ENCODE measurements at regions not wholly inside any gene's neighbourhood (a gene's known extent, or its start where the extent isn't known, plus 50 kb on each side); places are given as distances from the start of the nearest gene placed in this dataset.
A peak's percentile ranks its signal among the peaks of the same experiment; 100 is the strongest.
"Not testable (repeated sequence)": the region's sequence is repeated elsewhere in the genome, so short reads cannot be mapped to it uniquely, and the experiment has no call there.

- H3K4me1 ChIP-seq (ENCODE audit: control insufficient read depth, insufficient read depth, low read length), result peaks cover 5% of the 10 kb centered on the region
- no peak for DNase-seq (ENCODE audit: low read depth)
Measured at GRCh38 chr9:110008663-110009062, 199.3 kb downstream of the C9orf152 start.

GRCh38 chr9:110011628-110012320 lies 196.2 kb downstream of the C9orf152 start:
- Histone ChIP-seq H3K36me3 (ENCODE audit: control insufficient read depth, insufficient read depth, low read length, severe bottlenecking) (peaks cover 13% of the 10 kb centered on the region), H3K4me1 (ENCODE audit: control insufficient read depth, insufficient read depth, low read length) (peaks cover 14% of the 10 kb centered on the region), H3K4me3 (ENCODE audit: low read length) (no peak overlapping the region), H3K9me3 (ENCODE audit: control insufficient read depth, low read length) (no peaks in the 10 kb centered on the region), H3K9ac (ENCODE audit: low read length) (no peak overlapping the region), H3K27me3 (replicated peaks; ENCODE audit: control insufficient read depth, insufficient read depth, low read length) (no peaks in the 10 kb centered on the region)
- no peak for DNase-seq (ENCODE audit: low read depth)

More at GRCh38 chr9:110008663-110009062, 199.3 kb downstream of the C9orf152 start:
- no peaks in the 10 kb centered on the region for H3K36me3 ChIP-seq (ENCODE audit: control insufficient read depth, insufficient read depth, low read length, severe bottlenecking)
- H3K4me3 ChIP-seq (ENCODE audit: low read length), result no peak overlapping the region
- H3K9ac ChIP-seq (ENCODE audit: low read length), result no peak overlapping the region
- H3K9me3 ChIP-seq (ENCODE audit: control insufficient read depth, low read length), result no peaks in the 10 kb centered on the region
- no peaks in the 10 kb centered on the region for H3K27me3 ChIP-seq (replicated peaks; ENCODE audit: control insufficient read depth, insufficient read depth, low read length)

- DNase-seq (ENCODE audit: low read depth), result no peak
- peaks cover 24% of the 10 kb centered on the region for H3K36me3 ChIP-seq (ENCODE audit: control insufficient read depth, insufficient read depth, low read length, severe bottlenecking)
- peaks cover 14% of the 10 kb centered on the region for H3K4me1 ChIP-seq (ENCODE audit: control insufficient read depth, insufficient read depth, low read length)
- H3K4me3 ChIP-seq (ENCODE audit: low read length), result no peak overlapping the region
- H3K9me3 ChIP-seq (ENCODE audit: control insufficient read depth, low read length), result no peaks in the 10 kb centered on the region
- no peaks in the 10 kb centered on the region for H3K27me3 ChIP-seq (replicated peaks; ENCODE audit: control insufficient read depth, insufficient read depth, low read length)
- H3K9ac ChIP-seq (ENCODE audit: low read length), result no peak overlapping the region
Measured at GRCh38 chr9:110013064-110013463, 194.9 kb downstream of the C9orf152 start.

- Histone ChIP-seq H3K4me3 (ENCODE audit: low read length) (no peak overlapping the region), H3K9me3 (ENCODE audit: control insufficient read depth, low read length) (no peaks in the 10 kb centered on the region), H3K9ac (ENCODE audit: low read length) (no peak overlapping the region), H3K4me1 (ENCODE audit: control insufficient read depth, insufficient read depth, low read length) (peaks cover 14% of the 10 kb centered on the region), H3K27me3 (replicated peaks; ENCODE audit: control insufficient read depth, insufficient read depth, low read length) (no peaks in the 10 kb centered on the region), H3K36me3 (ENCODE audit: control insufficient read depth, insufficient read depth, low read length, severe bottlenecking) (peaks cover 36% of the 10 kb centered on the region)
- DNase-seq (ENCODE audit: low read depth), result peak; percentile 15
Measured at GRCh38 chr9:110015759-110016158, 192.2 kb downstream of the C9orf152 start.

GRCh38 chr9:110016340-110016739 lies 191.6 kb downstream of the C9orf152 start:
- Histone ChIP-seq H3K9me3 (ENCODE audit: control insufficient read depth, low read length) (no peaks in the 10 kb centered on the region), H3K9ac (ENCODE audit: low read length) (no peak overlapping the region), H3K4me1 (ENCODE audit: control insufficient read depth, insufficient read depth, low read length) (peaks cover 14% of the 10 kb centered on the region), H3K27me3 (replicated peaks; ENCODE audit: control insufficient read depth, insufficient read depth, low read length) (no peaks in the 10 kb centered on the region), H3K4me3 (ENCODE audit: low read length) (no peak overlapping the region), H3K36me3 (ENCODE audit: control insufficient read depth, insufficient read depth, low read length, severe bottlenecking) (peaks cover 41% of the 10 kb centered on the region)
- peak; percentile 45 for DNase-seq (ENCODE audit: low read depth)

GRCh38 chr9:110020216-110020615 lies 187.7 kb downstream of the C9orf152 start:
- not testable (repeated sequence) for DNase-seq (ENCODE audit: low read depth); H3K9me3 ChIP-seq (ENCODE audit: control insufficient read depth, low read length); H3K27me3 ChIP-seq (replicated peaks; ENCODE audit: control insufficient read depth, insufficient read depth, low read length); H3K9ac ChIP-seq (ENCODE audit: low read length); H3K4me3 ChIP-seq (ENCODE audit: low read length); H3K4me1 ChIP-seq (ENCODE audit: control insufficient read depth, insufficient read depth, low read length)
- H3K36me3 ChIP-seq (ENCODE audit: control insufficient read depth, insufficient read depth, low read length, severe bottlenecking), result peaks cover 52% of the 10 kb centered on the region

- Histone ChIP-seq H3K9me3 (ENCODE audit: control insufficient read depth, low read length) (no peaks in the 10 kb centered on the region), H3K4me3 (ENCODE audit: low read length) (no peak overlapping the region), H3K36me3 (ENCODE audit: control insufficient read depth, insufficient read depth, low read length, severe bottlenecking) (peaks cover 42% of the 10 kb centered on the region), H3K4me1 (ENCODE audit: control insufficient read depth, insufficient read depth, low read length) (peaks cover 7% of the 10 kb centered on the region), H3K9ac (ENCODE audit: low read length) (no peak overlapping the region), H3K27me3 (replicated peaks; ENCODE audit: control insufficient read depth, insufficient read depth, low read length) (no peaks in the 10 kb centered on the region)
- peak; percentile 42 for DNase-seq (ENCODE audit: low read depth)
Measured at GRCh38 chr9:110021891-110022290, 186.1 kb downstream of the C9orf152 start.

- not testable (repeated sequence) for DNase-seq (ENCODE audit: low read depth); H3K9ac ChIP-seq (ENCODE audit: low read length); H3K4me3 ChIP-seq (ENCODE audit: low read length); H3K27me3 ChIP-seq (replicated peaks; ENCODE audit: control insufficient read depth, insufficient read depth, low read length); H3K9me3 ChIP-seq (ENCODE audit: control insufficient read depth, low read length)
- peaks cover 31% of the 10 kb centered on the region for H3K36me3 ChIP-seq (ENCODE audit: control insufficient read depth, insufficient read depth, low read length, severe bottlenecking)
- H3K4me1 ChIP-seq (ENCODE audit: control insufficient read depth, insufficient read depth, low read length), result peaks cover 20% of the 10 kb centered on the region
Measured at GRCh38 chr9:110023221-110023620, 184.7 kb downstream of the C9orf152 start.

- Histone ChIP-seq H3K9ac (ENCODE audit: low read length) (no peak overlapping the region), H3K4me1 (ENCODE audit: control insufficient read depth, insufficient read depth, low read length) (peaks cover 40% of the 10 kb centered on the region), H3K4me3 (ENCODE audit: low read length) (no peak overlapping the region), H3K27me3 (replicated peaks; ENCODE audit: control insufficient read depth, insufficient read depth, low read length) (no peaks in the 10 kb centered on the region), H3K36me3 (ENCODE audit: control insufficient read depth, insufficient read depth, low read length, severe bottlenecking) (peaks cover 21% of the 10 kb centered on the region), H3K9me3 (ENCODE audit: control insufficient read depth, low read length) (no peaks in the 10 kb centered on the region)
- no peak for DNase-seq (ENCODE audit: low read depth)
Measured at GRCh38 chr9:110025551-110026170, 182.3 kb downstream of the C9orf152 start.

GRCh38 chr9:110027671-110028081 lies 180.3 kb downstream of the C9orf152 start:
- H3K27me3 ChIP-seq (replicated peaks; ENCODE audit: control insufficient read depth, insufficient read depth, low read length), result no peaks in the 10 kb centered on the region
- peaks cover 51% of the 10 kb centered on the region for H3K4me1 ChIP-seq (ENCODE audit: control insufficient read depth, insufficient read depth, low read length)
- H3K4me3 ChIP-seq (ENCODE audit: low read length), result peak overlapping the region; percentile 42
- DNase-seq (ENCODE audit: low read depth), result peak; percentile 56
- no peaks in the 10 kb centered on the region for H3K9me3 ChIP-seq (ENCODE audit: control insufficient read depth, low read length)
- peak overlapping the region; percentile 68 for H3K9ac ChIP-seq (ENCODE audit: low read length)
- peaks cover 8% of the 10 kb centered on the region for H3K36me3 ChIP-seq (ENCODE audit: control insufficient read depth, insufficient read depth, low read length, severe bottlenecking)

GRCh38 chr9:110028271-110028670 lies 179.7 kb downstream of the C9orf152 start:
- H3K4me1 ChIP-seq (ENCODE audit: control insufficient read depth, insufficient read depth, low read length), result peaks cover 57% of the 10 kb centered on the region
- H3K9me3 ChIP-seq (ENCODE audit: control insufficient read depth, low read length), result no peaks in the 10 kb centered on the region

More at GRCh38 chr9:110028271-110028670, 179.7 kb downstream of the C9orf152 start:
- Histone ChIP-seq H3K4me3 (ENCODE audit: low read length) (peak overlapping the region; percentile 42), H3K36me3 (ENCODE audit: control insufficient read depth, insufficient read depth, low read length, severe bottlenecking) (peaks cover 8% of the 10 kb centered on the region), H3K27me3 (replicated peaks; ENCODE audit: control insufficient read depth, insufficient read depth, low read length) (no peaks in the 10 kb centered on the region), H3K9ac (ENCODE audit: low read length) (peak overlapping the region; percentile 68)
- DNase-seq (ENCODE audit: low read depth), result no peak
